Sigmoid colon (tissue), 4 donors: ENCODE measurements at regions not wholly inside any gene's neighbourhood (a gene's known extent, or its start where the extent isn't known, plus 50 kb on each side); places are given as distances from the start of the nearest gene placed in this dataset.

Experiments
- CTCF ChIP-seq, 4 experiments: fragments of 450-650 bp in 3 of 4; fragments of 200-600 bp in 1 of 4; IDR thresholded peaks; one replicate each; pipeline ENCODE4 v1.5.1; 2016 to 2019; ENCODE audit warnings: antibody characterized with exemption in 4 of 4, mild to moderate bottlenecking in 3 of 4, moderate library complexity in 2 of 4
- EP300 ChIP-seq, 4 donors: sonication (generic); formaldehyde crosslinking; IDR thresholded peaks; one replicate each; pipeline ENCODE4 v1.6.1; 2017; ENCODE audit warnings: antibody characterized with exemption in 4 of 4
- POLR2A ChIP-seq, 2 donors: fragments of 450-650 bp; IDR thresholded peaks; one replicate each; pipeline ENCODE4 v1.6.1; 2016; ENCODE audit warnings: antibody characterized with exemption in 2 of 2, mild to moderate bottlenecking in 2 of 2, moderate library complexity in 2 of 2
- POLR2AphosphoS5 ChIP-seq, 4 donors: sonication (generic); formaldehyde crosslinking; IDR thresholded peaks; one replicate each; pipeline ENCODE4 v1.6.1; 2017; ENCODE audit warnings: antibody characterized with exemption in 4 of 4

DNA sequence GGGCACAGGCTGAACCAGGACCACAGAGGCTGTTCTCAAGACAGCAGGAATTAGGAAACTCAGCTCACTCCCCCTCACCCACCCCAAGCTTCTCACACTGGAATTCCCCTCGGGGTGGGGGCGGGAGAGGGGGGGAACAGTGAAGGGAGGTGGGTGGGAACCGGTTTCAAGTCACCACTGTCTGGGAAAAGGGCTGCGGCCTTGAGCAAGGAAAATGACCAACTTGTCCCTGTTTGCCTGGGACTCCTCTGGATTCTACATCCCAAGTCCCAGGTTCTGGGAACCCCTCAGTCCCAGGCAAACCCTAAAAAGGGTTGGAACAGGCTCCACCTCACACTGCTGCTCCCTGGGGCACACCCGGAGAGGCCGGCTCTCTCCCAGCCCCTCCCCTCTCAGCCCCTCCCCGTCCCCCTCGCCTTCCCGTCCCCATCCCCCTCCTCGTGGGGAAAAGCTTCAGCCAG lies 230.7 kb downstream of the TFAP2C start:
- TF ChIP-seq POLR2A (IDR thresholded peaks at IDR 0.05) (no peak), CTCF (IDR thresholded peaks at IDR 0.05) (no peak), EP300 (IDR thresholded peaks at IDR 0.05) (no peak), POLR2AphosphoS5 (IDR thresholded peaks at IDR 0.05) (no peak)
